ENCODE measurements at regions not wholly inside any gene's neighbourhood (a gene's known extent, or its start where the extent isn't known, plus 50 kb on each side); places are given as distances from the start of the nearest gene placed in this dataset.
A peak's percentile ranks its signal among the peaks of the same experiment; 100 is the strongest.

DNA sequence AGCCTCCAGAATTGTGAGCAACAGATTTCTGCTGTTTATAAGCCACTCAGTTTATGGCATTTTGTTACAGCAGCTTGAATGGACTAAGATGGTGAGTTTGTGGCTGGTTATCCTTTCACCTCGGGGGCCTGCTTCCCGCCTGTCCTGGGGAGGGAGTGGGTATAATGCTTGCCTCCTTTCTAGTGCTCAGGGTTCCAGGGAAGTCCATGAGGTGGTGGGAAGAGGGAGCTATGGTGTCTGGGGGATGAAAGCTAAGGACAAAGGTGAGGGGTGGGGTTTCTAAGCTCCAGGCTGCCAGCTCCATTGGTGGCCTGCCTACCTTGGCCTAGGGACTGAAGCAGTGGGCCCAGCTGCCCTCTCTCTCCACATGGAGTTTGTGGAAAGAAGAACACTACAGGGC lies 50.2 kb upstream of the SDK2 start:
- DNase-seq (ENCODE audit: low read depth), result no peak

DNA sequence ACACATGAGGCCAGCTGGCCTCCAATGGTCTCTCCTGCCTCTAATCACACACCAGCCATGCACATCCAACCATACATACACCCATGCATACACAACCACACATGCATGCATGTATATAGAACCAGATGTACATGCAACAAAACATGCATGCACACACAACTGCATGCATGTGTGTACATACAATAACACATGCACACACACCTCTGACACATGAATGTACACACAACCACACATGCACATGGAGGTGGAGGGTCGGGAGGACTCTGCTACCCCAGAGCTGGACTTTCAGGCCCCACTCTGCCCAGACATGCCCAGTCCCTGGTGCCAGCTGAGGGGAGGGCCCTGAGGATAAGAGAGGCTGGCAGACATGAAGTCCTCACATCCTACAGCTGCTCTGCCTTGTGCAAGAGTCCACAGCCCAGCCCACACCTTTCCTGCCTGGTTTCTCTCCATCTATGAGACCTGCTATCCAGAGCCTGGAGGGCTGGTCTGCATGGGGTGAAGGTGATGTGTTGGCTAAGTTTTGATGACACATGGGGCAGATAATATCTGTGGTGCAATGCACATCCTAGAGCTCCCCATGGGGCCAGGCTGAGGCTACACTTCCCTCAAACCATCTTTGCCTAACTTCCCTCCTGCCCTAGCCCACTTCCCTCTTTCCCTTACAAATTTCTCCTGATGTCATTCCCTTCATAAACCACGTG lies 50.9 kb upstream of the SDK2 start:
- DNase-seq (ENCODE audit: low read depth), result no peak

DNA sequence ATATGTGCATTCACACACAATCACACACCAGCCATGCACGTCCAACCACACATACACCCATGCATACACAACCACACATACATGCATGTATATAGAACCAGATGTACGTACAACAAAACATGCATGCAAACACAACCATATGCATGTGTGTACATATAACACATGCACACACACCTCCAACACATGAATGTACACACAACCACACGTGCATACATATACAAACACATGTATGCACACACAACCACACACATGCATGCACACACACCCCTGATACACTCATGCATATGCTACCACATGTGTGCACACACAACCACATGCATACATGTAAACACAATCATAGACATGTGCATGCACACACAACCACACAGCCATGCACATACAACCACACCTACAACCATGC lies 52.0 kb upstream of the SDK2 start:
- DNase-seq (ENCODE audit: low read depth), result no peak

DNA sequence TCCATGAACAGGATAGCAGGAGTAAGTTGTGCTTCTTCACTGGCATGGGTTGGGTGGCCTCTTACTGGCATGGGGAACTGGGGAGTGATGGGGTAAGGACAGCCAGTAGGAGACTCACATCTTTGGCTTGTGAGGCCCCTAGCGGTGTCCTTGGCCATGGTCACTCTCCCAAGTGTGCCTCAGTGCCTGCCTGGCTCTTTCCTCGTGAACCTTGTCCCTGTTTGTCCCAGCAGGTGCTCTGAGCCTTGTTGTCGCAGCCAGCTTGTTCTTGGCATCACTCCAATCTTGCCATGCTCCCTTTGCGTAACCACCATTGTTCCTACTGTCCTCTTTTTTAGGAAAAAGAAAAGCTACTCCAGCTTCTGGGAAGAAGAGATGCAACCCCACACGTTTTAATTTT lies 53.6 kb upstream of the SDK2 start:
- DNase-seq (ENCODE audit: low read depth), result no peak

DNA sequence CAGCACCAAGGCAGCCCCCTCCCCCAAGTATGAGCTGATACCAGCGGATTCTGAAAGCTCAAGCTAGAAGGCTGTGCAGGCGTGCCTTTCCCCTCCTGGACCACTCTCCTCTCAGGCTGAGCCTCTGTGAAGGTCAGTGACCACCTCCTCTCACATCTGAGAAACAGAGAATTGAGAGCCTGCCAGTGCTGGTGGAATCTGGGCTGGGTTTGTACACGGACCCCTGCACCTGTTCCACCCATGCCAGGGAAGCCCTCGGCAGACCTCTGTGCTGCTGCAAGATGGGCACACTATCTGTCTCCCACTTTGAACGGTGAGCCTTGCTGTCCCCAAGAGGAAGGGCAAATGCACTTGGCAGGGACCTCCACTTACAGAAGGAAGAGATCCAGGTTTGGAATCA lies 54.7 kb upstream of the SDK2 start:
- no peak for DNase-seq (ENCODE audit: low read depth)

DNA sequence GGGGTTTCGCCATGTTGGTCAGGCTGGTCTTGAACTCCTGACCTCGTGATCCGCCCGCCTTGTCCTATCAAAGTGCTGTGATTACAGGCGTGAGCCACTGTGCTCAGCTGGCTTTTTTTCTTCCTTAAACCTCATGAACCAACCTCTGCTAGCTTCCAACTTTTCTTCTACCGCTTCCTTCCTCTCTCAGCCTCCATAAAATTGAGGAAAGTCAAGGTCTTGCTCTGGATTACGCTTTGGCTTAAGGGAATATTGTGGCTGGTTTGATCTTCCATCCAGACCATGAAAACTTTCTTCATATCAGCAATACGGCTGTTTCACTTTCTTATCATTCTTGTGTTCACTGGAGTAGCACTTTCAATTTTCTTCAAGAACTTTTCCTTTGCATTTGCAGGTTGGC lies 57.5 kb upstream of the SDK2 start:
- no peak for DNase-seq (ENCODE audit: low read depth)

DNA sequence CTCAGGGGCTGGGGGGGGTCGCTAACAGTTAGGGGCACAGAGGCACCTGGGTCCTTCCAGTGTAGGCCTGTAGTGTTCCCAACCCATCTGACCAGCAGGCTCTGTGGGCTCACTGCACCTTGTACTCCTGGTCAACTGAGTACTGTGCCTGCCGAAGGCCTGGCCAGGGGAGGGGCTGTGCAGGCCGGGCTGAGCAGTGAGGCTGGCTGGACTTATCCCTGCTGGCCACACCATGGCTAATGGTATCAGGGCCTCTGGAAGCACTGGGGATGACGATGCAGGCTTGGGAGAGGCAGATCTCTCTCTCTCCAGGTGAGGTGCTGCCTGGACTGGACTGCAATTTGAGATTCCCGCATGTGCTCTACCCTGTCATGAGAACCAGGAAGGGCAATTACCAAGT lies 58.9 kb upstream of the SDK2 start:
- DNase-seq (ENCODE audit: low read depth), result no peak

DNA sequence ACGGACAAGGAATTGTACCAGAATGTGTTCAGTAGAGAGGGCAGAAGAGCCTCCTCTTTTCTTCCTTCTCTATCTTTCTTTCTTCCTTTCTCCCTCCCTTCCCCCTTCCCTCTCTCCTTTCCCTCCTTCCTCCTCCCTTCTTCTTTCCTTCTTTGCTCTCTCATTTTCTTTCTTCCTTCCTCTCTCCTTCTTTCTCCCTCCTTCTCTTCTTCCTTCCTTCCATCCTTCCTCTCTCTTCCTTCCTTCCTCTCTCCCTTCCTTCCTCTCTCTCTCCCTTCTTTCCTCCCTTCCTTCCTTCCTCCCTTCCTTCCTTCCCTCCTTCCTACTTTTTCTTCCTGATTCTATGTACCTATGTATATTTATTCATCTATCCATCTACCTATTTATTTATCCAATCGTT lies 59.7 kb upstream of the SDK2 start:
- no peak for DNase-seq (ENCODE audit: low read depth)

DNA sequence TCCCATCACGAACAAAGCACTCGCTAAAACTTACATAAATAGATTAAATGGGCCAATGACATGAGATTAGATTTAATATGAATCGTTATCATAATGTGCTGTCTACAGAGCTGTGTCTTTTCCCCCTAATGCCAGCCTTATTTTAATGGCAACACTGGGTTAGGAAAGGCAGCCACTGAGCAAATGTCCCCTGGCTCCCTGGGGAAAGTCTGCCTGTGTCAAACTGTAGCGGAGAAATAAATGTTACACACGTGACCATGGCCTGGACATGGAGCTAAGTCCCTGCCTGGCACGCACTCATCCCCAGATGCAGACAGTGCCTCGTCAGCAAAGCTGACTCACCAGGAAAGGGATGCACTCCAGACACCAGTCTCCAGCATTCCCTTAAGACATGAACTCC lies 61.3 kb upstream of the SDK2 start:
- no peak for DNase-seq (ENCODE audit: low read depth)

DNA sequence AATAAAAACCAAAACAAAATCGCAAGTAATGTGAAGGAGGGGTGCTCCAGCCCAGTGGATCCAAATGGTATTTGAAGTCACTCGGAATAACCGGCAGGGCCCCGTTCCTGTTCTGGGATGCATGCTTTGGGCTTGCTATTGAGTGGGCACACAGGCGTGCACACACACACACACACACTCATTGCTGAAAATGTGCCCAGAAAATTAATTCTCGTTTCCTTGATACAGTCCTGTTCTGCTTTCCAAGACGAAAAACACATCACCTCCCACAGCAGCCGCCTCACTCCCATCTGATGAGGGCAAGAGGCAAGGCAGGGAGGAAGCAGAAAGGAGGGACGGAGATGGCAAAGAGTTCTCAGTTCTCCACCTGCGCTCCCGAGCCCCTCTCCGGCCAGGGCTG lies 62.2 kb upstream of the SDK2 start:
- no peak for DNase-seq (ENCODE audit: low read depth)

DNA sequence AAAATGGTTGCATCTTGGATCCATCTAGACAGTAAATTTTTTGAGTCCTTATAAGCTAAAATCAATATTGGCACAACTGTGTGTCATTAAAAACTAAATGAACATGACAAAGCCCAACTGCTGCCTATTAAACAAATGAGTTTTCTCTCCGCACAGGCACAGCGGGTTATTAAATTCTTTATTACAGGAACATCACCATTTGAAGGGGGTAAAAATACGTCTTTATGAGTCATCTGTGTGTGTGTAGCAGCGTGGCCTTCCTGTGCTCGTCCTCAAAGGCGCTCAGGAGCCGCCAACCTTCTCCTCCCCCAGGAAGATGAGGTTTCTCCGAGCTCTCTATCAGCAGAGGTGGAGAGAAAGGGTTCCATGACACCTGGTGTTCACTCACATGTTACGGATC lies 62.6 kb upstream of the SDK2 start:
- DNase-seq (ENCODE audit: low read depth), result no peak

DNA sequence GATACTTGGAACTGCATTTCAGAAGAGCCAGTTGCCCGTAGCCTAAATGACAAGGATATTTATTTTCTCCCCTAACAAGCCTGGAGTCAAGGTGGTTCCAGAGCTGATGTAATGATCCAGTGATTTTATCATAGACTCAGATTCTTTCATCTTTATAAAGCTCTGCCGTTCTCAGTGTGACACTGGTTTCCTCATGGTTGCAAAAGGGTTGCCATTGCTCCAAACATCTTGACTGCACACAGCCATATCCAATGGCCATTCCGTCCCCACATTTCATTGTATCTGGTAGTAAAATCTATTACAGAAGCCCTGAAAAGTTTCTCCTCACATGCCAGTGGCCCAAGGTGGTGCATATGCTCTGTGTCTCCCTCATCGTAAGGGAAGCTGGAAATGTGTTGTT lies 63.1 kb upstream of the SDK2 start:
- no peak for DNase-seq (ENCODE audit: low read depth)

DNA sequence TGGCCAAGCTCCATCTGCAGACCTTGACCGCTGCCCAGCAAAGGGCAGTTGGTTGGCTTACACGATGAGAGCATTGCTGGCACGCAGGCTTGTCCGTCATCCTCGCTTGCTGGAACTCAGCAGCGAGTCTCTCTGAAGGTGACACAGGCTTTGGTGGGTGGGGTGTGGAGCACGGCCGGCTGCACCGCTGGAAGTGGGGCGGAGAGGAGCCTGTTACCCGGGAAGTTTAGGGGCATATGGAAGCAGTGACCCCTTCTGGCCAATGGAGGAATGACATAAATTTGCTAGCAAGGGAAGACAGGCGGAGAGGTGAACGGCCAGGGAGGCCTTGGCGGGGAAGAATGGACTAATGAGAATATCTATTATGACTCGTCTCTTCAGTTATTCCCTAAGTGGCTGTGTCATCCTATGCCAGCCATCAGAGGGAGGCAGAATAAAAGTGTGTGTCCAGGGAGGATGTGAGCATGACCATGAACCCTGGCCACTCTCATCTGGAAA lies 65.9 kb upstream of the SDK2 start:
- peak; percentile 31 for DNase-seq (ENCODE audit: low read depth)

DNA sequence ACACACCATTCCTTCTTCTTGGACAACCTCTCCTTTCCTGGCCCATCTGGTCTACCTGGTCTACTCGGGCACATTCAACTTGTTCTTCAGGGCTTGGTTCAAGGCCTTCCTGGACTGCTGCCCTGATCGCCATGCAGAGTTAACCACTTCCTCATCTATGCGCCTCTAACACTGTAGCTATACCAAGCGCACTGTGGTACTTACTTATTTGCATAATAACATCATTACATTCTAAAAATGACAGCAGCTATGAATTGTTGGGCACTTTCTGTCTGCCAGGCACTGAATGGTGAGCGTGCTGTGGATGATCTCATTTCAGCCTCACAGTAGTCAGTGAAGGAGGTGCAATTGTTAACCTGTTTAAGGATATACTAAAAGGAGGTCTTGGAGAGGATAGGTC lies 66.9 kb upstream of the SDK2 start:
- no peak for DNase-seq (ENCODE audit: low read depth)

DNA sequence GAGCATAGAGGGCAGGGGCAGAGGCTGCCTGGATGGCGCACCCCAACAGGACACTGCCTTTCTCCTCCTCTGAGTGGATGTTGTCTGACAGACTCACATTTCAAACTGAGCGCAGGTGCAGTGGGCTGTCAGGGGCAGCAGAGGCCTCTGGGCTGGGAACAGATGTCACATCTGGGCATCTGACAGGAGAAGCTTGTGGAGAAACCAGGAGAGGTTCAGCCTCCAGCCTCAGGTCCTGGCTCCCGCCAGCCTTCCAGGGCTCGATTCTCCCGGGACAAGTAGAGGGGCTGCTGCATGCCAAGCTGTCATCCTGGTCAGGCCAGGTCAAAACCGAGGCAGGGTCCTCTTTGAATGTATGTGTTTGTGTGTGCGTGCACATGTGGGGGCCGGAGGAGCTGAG lies 67.7 kb upstream of the SDK2 start:
- no peak for DNase-seq (ENCODE audit: low read depth)

DNA sequence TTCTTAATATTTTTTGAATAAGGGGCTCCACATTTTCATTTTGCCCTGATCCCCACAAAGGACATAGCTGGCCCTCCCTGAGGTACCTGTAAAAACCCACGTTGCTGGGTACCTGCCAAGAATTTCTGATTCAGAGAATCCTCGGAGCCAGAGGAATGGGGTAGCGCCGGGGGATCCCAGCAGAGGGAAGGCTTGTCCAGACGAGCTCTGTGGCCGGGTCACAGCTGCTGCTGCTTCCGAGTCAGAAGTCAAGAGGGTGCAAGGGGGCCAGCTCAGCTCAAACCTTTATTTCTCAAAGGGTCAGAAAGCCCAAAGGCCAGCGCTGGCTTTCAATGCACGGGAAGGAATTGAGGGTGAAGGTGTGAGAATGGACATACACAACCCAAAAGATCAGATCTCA lies 68.9 kb upstream of the SDK2 start:
- no peak for DNase-seq (ENCODE audit: low read depth)

DNA sequence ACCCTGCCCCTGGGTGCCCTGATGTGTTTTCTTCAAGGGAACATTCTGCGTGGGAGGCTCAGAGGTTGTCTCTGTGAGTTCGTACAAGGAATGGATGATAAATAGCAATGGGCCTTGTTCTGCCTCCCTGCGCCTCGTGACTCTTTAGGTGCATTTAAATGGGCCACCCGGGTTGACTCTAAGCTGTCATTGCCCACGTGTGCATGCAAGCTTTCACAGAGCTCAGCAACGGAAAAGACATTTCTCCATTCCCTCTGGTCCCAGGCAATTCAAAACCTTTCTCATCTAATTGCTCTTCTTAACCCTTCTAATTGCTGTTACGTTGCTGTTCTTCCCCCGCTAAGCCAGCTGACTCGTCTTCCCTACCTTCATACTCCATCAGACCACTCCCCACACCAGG lies 71.5 kb upstream of the SDK2 start:
- no peak for DNase-seq (ENCODE audit: low read depth)

DNA sequence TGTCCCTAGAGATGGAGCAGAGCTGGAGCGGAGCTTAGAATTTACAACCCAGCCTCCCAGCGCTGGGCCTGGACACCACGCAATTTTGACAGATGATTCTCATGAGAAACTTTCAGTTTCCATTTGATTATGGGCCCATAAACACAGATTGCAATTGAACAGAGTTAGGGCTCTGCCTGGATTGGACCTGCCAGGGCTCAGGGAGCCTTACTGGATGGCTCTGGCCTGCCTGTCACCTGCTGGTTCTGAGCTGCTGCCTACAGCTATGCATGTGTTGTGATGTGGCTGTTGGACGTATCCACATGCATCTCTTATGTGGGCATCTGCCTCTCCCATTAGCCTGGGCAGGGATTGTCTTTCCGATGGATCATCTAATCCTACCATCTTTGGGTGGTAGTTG lies 73.4 kb upstream of the SDK2 start:
- no peak for DNase-seq (ENCODE audit: low read depth)

DNA sequence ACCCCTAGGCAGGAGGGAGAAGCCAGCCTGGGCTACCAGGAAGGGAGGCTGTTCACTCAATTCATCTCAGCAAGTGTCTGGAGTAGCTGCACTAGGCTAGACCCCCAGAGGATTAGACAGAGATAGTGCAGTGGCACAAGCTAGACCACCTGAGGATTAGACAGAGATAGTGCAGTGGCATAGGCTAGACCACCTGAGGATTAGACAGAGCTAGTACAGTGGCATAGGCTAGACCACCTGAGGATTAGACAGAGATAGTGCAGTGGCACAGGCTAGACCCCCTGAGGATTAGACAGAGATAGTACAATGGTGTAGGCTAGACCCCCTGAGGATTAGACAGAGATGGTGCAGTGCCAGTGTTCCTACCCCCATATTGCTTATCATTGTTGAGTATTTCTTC lies 74.1 kb upstream of the SDK2 start:
- no peak for DNase-seq (ENCODE audit: low read depth)

DNA sequence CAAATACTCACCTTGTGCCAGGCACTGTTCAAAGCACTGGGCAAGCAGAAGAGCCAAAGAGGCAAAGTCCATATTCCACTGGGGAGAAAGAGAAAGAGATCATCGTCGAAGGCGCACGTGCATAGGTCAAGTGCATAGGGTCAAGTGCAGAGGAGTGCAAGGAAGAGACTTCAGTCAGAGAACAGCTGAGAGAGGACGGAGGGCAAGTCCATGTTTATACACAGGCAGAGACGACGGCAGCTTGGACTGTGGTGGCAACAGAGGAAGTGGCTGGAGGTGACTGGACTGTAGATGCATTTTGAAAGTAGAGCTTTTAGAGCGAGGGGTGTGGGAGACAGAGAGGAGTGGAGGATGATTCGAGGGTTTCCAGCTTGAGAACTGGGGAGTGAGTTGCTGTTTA lies 74.7 kb upstream of the SDK2 start:
- no peak for DNase-seq (ENCODE audit: low read depth)

DNA sequence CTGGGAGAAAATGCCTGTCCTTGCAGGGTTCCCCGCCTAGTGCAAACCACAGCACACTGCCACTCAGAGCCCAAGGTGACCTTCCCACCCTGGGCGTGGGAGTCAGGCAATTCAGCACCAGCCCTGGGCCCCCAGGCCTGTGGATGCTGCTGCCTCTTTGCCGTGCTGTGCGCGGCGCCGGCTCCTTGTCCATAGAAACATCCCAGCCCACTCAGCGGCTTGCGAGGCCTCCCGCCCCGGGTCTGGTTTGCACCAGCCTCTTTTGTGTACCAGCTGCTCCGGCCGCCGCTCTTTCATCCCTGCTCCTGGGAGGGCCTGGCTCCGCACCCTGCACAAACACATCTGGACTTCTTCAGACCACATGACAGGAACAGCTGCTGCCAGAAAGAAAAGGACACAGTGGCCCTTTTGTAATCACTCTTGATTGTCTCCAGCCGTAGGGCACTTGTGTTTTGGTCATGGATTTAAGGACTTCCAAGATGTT lies 75.4 kb upstream of the SDK2 start:
- DNase-seq (ENCODE audit: low read depth), result no peak

DNA sequence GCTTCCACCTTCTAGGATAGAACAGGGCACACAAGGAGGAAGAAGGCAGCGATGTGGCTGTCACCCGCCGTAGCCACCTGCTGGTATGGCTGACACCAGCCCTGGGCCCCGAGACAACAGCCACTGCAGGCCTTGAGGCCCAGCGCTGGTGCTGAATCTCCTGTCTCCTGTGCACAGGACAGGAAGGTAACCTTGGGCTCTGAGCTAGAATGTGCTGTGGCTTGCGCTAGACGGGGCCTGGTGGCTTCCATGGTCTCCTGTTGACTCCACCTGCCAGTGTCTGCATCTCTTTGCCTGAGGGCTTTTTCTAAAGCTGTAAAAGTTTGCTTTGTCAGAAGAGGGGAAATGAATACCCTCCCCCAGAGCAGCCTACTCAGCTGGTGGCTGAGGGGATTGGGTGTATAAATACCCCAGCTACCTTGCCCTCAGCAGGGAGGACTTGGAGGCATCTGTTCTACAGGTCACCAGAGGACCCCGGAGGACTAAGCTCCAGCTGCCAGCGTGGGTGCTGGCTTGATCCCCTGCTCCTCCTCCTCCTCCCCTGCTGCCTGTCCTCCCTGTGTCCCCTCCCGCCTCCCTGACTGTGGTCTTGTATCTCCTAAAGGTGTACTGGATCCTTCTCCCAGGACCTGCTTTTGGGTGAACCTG lies 76.1 kb upstream of the SDK2 start:
- DNase-seq (ENCODE audit: low read depth), result no peak

DNA sequence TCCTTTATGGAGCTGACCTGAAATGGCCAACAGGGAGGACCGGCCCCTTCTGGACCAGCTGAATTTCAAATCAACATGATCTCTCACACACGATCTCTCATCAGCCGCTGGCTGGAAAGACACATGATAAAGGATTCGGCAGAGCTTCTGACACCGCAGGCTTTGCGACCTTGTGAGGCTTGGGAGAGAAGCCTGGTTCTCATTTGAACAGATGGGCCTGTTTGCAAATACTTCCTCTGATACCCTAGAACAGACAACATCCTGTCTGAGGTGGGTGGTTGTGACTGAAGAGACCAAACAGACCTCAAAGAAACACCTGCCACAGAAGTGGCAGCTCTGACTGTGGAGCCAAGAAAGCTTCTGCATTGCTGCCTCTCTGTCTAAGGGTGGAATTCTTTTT lies 77.9 kb upstream of the SDK2 start:
- DNase-seq (ENCODE audit: low read depth), result no peak

DNA sequence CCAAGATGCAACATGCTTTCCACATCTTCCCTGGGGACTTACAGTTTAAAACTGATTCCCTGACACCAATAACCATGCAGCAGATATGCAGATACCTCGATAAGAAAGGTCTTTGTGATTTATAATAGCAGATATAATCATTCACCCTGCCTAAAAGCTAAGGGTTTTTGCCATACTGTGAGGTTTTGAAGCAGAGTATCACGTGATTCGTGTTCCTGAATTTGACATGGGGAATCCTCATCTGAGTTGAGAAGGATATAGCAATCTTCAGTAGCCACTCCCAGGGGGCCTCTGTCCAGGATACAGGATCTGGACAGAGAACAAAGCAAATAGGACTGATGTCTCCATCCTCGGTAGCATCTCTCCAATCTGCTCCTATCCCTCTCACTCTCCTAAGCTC lies 79.1 kb upstream of the SDK2 start:
- DNase-seq (ENCODE audit: low read depth), result no peak

All from forelimb muscle (tissue), 1 donor.